Upper lobe of left lung (tissue), 4 donors: ENCODE measurements at regions not wholly inside any gene's neighbourhood (a gene's known extent, or its start where the extent isn't known, plus 50 kb on each side); places are given as distances from the start of the nearest gene placed in this dataset.
"Not testable (repeated sequence)": the region's sequence is repeated elsewhere in the genome, so short reads cannot be mapped to it uniquely, and the experiment has no call there.

Source experiments
- CTCF ChIP-seq, 6 experiments: fragments of 450-650 bp in 4 of 6; fragments of 200-600 bp in 2 of 6; sonication (generic) in 2 of 6; IDR thresholded peaks; one replicate each; pipeline ENCODE4 v1.5.1; 2016 to 2019; ENCODE audit warnings: antibody characterized with exemption in 6 of 6
- EP300 ChIP-seq, 4 donors: sonication (generic); formaldehyde crosslinking; IDR thresholded peaks; one replicate each; pipeline ENCODE4 v1.5.1; 2017; ENCODE audit warnings: antibody characterized with exemption in 4 of 4, control low read depth in 2 of 4
- POLR2A ChIP-seq, 4 donors: fragments of 450-650 bp; IDR thresholded peaks; one replicate each; pipeline ENCODE4 v1.5.1; 2016 to 2017; ENCODE audit warnings: antibody characterized with exemption in 4 of 4, mild to moderate bottlenecking in 2 of 4
- POLR2AphosphoS5 ChIP-seq, 2 donors: sonication (generic); formaldehyde crosslinking; IDR thresholded peaks; one replicate each; pipeline ENCODE4 v1.5.1; 2017; ENCODE audit warnings: antibody characterized with exemption in 2 of 2

GRCh38 chrY:26359869-26360268 is 738.0 kb downstream of the CDY1 start:
- not testable (repeated sequence) for TF ChIP-seq POLR2A, CTCF, POLR2AphosphoS5, EP300 (IDR thresholded peaks at IDR 0.05)
